Embryonic facial prominence (tissue), 1 donor: ENCODE measurements at regions not wholly inside any gene's neighbourhood (a gene's known extent, or its start where the extent isn't known, plus 50 kb on each side); places are given as distances from the start of the nearest gene placed in this dataset.

Source experiments
- DNase-seq: peaks from one replicate; pipeline ENCODE4 v3.0.0-alpha.2; 2016; ENCODE audit errors: extremely low spot score

DNA sequence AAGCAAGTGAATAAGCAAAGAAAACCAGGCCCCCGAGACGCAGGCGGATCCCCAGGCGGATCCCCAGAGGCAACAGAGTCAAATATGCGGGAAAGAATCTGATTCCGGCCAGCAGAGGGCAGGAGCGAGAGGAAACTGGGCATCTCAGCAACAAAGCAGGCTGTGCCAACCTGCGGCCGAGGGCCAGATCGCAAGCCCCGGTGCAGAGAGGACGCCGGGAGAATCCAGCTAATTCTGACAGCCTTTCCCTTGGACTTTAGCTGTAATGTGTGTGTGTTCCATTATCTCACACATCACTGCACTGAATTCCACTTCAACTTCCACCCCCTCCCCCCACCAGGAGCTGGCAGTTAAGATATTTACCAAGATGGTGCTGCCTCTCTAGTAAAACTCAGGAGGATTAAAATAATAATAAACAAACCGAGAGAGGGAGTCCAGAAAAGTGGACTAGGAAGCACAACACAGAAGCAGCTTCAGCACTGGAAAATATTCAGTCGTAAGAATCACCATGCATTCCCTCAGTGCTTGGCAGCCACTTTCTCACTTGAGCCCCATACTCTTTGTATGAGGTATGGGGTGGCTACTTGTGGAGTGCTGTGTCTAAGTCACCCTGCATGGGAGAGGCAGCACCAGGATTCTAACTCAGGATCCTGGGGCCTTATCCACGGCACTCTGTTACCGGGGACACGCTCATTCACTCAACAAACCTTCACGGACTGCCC, 66.2 kb upstream of the SNX9 start:
- DNase-seq, result peak; percentile 16

DNA sequence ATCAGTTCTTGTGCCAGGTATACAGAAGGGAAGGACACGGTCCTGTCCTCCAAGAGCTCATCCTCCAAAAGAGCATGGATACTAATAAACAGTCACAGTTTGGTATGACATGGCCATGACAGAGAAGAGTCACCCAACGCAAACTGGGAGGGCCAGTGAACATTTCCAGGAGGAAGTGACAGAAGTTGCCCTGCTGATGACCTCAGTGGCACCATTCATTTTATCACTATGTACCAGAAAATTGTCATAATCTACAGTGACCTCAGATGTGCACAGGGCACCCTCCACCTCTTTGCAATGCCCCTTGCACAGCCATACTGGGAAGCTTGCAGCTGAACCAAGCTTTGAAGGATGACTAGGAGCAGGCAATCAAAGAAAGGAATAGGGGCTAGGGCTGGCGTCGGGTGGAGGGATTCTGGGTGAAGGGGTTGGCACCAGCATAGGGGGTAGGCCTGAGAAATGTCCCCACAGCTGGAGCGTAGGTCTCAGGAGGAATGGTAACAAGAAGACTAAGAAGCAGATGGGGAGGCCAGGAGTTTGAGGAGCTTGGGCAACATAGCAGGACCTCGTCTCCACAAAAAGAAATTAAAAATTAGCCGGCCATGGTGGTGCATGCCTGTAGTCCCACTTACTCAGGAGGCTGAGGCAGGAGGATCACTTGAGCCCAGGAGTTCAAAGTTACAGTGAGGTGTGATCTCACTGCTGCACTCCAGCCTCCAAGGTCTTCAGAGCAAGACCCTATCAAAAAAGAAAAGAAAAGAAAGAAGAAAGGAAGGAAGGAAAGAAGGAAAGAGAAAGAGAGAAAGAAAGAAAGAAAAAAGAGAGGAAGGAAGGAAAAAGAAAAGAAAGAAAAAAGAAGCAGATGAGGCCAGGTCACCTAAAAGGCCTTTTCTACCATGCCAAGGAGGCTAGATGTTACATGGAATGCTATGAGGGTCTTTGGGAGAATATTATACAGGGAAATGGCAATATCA, 65.3 kb upstream of the SNX9 start:
- DNase-seq, result no peak

DNA sequence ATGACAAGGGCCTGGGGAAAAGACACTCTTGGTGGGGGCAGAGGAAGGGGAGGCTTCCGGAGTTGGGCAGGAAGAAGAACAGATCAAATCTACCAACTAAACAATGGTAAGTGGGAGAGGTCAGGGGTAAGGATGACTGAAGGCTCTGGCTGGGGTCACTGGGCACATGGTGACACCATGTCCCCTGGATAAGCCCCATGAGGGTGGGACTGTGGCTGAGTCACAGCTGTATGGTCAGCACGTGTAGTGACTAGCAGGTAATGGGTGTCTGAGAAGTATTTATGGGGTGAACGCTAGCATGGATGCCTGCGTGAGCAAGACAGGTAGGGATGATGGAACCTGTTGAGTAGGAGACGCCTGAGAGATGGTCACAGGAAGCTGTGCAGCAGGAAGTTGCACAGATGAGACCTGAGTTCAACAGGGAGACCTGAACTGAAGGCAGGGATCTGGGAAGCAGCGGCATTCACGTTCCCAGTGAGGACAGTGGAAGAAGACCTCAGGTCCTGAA, 64.5 kb upstream of the SNX9 start:
- DNase-seq, result no peak

DNA sequence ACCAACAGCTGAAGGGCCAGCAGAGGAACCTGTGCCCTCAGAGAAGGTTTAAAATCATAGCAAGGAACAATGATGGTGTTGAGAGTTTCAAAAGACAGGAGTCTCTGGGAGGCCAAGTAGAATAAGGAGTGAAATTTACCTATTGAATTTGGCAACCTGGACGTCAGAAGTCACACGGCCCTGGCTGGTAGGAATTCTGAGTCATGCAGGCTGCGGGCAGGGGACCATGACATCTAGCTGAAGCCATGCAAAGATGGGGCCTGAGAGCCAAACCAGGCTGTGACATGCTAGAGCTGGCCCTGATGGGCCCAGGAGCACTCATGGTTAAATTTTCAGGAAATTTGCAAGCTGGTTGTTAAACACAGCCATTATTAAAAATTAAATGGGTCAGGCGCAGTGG, 64.0 kb upstream of the SNX9 start:
- no peak for DNase-seq

DNA sequence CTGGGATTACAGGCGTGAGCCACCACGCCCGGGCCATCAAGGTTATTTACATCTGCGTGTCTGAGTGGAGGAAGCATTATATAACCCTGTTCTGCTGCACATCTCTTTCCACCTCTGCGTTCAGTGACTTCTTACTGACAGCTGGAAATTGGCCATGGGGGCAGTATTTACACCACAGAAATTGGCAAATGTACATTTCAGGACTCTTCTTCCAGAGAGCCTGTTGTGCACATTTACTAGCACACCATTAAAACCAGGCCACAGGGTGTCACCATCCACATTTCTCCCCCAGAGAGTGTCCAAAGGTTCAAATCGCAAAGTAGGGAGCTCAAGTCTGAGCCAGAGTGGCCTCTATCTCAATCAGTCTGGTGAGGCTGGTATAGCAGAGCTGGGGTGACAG, 62.9 kb upstream of the SNX9 start:
- DNase-seq, result no peak

DNA sequence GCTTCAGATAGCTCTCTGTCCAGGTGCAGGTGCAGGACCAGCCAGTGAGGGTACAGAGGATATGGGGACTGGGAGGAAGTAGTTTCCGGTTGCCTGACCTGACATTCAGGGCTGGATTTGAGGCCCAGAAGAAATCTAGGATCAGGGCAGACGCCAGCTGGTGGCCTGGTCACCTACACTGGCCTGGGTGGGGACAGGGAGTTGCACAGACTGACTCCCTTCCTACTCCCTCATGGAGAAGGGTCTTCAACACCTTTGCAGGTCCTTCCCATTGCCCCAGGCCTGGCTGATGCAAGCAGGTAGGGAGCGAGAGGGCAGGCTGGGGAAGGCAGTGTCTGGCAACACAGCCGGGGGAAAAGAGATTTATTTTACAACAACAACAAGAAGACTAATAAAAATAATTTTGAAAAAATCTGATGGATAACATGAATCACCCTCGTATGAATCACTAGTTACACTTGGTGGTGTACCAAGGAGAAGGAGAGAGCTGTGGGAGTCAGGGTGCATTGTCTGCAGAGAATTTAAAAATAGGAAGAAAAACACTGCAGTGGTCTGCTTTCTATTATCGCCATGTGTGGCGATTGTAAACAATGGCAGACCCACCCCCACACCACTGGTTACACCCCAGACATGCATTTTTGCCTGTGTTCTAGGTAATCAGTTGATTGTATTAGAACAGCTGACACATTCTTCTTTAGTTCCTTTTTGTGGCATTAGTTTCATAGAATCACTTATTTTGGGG, 62.3 kb upstream of the SNX9 start:
- DNase-seq, result no peak

DNA sequence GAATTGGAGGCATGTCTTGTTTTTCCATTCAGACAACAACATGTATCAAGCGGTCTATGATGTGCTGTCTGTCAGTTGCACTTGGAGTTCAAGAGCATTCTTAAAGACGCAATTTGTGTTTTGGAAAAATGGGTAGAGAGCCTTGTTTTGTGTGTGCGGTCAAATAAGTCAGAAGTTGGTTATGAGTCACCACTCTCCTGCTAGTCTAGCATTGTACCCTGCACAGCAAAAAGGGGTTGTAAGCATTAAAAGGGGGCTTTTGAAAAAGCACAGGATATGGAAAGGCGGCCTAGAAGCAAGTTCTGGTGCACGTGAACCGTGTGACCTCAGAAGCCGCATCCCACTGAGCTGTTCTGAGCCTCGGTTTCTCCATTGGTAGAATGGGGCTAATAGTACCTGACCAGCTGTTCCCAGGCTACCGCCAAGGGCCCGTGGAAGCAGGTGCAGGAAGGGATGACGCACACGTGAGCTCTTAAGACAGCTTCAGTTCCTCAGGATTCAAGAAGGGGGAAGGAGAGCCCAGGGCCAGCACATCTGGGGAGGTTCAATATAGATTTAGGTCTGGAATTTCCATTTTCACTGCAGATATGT, 61.6 kb upstream of the SNX9 start:
- DNase-seq, result no peak

DNA sequence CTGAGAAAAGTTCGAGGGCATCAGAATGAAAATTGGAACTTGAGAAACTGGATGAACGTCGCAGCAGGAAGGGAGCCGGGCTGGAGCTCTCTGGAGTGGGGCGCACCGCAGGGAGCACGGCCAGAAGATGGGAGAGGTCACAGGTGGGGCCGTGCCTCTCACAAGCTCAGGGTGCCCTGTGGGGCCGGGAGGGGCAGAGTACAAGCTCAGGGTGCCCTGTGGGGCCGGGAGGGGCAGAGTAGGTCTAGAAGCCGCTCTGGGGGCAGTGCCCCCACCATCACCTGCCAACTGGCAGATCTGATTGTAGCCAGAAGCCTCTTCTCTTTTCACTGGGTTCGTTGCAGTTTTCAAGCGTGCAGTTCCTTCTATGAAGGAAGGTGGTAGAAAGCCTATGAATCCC, 61.1 kb upstream of the SNX9 start:
- DNase-seq, result no peak

DNA sequence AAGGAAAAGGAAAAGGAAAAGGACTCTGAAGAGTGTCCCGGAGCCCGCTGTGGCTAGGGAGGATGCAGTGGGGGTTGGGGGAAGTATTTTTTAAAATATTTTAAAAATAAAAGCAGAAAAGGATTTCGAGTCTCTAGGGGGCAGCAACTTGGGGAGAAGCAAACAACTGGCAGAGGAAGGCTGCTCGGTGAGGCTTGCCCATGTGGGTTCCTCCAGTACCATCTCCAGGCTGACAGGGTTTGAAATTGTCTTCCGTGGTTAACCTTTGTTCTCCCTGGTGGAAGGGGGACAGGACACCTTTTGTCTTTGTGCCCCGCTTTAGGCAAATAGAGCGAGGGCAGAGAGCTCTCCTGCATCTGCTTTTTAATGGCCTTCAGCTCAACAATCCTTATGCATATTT, 60.4 kb upstream of the SNX9 start:
- no peak for DNase-seq

DNA sequence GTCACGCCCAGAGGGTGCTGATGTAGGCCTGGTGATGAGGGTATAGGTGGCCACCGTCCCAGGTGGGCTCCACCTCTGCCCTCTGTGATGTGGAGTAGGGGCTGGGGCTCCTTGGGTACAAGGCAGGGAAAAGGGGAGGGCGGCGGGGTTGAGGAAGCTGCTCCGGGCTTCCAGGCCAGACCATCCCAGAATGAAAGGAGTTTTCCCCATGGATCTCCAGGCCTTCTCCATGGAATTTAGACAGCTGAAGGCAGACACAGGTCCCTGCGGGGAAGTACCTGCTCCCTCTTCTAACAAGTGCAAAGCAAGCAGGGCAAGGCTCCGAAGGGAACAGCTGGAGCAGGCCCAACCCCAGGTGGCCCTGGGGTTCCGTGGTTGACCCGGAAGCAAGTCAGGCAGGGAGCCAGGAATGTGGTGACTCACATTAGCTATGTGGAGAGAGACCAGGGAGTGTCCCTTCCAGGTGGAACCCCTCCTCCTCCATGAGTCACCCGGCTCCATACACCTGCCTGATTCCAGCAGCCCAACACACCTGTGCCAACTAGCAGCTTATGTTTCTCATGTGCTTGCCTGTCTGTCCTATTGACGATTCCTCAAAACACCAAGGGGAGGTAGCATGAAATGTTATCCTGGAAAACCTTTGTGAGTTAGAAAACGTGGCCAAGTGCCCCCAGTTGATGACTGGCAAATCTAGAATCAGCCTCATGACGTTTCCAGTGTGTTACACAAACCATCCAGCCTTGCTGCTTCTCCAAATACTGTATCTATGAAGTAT, 59.7 kb upstream of the SNX9 start:
- peak; percentile 6 for DNase-seq

DNA sequence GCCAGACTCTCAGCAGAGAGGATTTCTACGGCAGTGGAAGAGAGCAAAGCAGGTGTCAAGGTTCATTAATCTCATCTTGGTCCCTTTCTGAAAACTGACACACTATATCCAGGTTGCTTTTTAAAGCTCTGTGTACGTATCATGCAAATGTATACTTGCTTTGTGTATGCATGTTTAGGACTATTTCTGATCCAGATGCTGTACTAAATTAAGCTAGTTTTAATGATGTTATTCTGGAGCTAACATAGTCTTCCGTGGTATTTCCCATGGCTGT, 59.2 kb upstream of the SNX9 start:
- DNase-seq, result no peak

DNA sequence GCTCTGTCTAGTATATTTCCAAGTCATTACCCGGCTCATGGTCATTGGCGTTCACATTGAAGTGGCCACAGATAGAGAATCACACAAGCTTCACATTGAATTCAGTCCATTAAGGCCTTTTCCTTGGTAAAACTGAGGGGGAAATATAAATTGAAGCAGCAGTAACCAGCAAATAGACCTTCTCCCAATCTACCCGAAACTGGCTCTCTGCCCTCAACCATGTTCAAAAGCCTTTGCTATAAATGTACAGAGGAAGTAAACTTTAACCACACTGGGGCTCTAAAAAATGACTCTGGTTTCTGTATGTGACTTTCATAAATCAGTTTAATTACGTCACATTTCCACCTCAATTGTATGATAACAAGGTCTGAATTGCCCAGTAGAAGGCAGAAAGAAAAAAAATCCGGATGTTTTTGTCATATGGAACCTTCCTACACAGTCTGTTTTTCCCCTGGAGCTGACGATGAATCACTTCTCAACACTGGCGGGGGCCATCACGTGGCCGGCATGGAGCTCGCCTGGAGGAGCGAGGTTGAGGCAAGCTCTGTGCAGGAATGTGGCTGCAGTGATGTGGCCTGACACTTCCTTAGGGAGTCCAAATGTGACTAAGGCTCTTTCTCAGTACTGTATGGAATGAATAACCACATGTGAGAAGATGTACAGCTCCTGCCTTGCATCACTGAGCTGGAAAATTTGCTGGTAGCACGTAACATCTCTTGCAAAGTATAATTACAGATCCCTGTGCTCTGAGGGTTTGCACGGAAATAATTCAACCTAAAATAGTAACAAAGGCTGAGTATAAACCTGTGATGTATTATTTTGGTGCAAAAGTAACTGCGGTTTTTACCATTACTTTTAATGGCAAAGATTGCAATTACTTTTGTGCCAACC, 58.6 kb upstream of the SNX9 start:
- no peak for DNase-seq

DNA sequence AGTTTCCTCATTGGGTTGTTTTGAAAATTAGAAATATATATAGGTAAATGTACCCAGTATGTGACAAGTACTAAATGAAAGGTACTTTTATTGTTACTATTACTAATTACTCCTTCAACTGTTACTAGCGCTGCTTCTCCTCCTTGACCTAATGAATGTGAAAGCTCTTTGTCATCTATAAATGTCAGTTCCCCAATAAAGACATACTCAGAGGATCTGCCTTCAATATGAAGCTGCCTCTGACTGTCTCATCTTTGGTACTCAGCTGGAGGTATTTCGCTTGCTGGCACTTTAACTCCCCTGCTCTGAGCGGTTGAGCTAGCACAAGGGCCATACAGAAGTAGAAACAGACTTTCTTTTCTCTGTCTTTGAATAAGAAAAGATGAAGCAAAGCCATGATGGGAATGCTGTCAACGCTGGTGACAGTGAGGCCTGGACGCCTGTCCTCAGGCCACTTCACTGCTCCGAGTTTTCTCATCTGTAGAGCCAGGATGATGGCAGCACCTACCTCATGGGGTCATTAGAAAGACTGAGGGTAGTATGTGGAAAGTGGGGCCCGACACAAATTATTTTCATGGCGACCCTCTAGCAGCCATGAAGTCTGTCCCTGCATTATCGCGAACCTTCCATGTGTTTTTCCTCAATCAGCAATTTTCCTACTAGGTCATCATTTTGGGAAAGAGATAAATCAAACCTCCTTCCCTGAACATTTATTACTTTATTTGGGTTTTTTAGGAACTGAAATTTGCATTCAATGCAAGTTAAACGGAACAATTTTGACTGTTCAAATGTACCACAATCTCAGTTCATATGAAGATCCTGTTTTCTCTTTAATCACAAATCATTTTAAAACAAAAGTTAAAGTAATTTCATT, 55.9 kb upstream of the SNX9 start:
- DNase-seq, result no peak

DNA sequence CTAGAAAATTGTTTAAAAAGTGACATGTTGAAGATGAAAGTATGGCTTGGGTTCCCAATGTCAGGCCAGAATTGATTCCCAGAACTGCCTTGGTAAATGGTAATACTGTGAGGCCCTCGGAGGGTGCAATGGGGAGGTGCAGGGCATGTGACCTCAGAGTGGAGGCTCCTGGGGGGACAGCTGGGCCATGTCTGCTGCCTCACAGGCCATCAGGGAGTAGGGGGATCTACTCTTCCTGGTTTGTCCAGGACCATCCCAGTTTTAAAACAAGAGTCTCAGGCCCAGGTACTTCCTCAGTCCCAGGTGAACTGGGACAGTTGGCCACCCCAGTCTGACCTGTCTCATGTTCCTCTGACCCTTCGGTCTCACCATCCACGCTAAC, 55.3 kb upstream of the SNX9 start:
- no peak for DNase-seq

DNA sequence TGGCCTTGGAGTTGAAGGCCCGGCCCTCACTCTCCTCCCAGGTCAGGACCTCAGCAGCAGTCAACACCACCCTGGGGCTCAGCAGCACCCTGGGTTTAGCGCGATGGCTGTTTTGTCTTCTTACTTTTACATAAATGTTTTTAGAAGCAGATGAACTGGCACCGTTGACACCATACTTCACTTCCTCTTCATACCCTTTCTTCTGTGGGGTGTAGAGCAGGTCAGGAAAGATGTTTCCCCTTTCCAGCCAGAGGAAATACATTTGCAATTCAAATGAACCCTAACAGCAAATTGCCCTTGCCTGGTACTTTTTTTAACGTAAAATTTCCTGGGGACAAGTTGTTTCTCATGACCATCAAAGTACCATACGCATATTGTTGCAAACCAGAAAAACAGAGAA, 54.7 kb upstream of the SNX9 start:
- no peak for DNase-seq

DNA sequence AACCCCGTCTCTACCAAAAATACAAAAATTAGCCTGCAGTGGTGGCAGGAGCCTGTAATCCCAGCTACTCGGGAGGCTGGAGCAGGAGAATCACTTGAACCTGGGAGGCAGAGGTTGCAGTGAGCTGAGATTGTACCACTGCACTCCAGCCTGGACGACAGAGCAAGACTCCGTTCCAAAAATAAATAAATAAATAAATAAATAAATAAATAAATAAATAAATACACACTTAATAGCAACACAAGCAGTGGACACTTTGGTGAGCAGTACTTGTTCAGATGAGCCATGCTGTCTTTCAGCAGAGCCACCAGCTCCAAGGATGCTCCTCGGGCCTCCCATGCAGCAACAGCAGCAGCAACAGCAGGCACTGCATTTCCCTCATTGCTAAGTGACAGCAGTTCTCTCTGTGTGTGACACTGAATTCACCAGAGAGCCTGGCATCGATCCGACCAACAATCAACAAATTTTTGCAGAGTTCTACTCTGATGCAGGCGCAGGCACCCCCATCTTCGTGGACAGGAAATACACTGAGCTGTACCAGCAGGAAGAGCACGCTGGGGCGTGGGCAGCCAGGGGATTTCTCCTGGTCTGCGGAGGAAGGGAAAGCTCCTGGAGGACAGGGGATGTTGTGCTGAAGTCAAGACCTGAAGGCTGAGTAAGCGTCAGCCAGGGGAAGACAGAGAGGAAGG, 54.0 kb upstream of the SNX9 start:
- DNase-seq, result no peak

DNA sequence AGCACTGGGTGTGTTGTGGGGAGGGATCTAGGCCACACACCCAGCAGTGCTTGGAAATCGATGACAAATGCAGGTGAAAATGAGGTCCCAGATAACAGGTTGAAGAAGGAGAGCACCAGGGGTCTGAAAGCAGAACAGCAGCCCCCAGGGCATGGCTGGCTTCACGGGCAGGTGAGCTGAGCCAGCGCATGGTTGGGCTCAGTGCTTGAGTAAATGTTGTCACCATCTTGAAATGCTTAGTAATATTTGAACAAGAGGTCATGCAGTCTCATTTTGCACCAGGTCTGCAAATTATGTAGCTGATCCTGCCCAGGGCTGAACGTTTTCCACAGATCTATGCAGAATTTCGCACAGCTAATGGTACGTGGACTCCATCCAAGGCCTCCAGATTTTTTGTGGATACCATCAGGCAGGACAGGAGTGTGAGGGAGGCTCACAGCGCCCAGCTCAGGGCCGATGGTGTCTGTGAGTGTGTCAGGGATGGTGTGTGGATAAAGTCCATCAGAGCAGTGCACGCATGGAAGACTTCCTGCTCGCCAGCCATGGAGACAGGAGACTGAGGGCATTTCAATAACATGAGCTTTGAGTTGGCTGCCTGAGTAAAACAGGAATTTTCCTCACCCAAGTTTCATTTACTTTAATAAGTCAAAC, 53.1 kb upstream of the SNX9 start:
- no peak for DNase-seq

DNA sequence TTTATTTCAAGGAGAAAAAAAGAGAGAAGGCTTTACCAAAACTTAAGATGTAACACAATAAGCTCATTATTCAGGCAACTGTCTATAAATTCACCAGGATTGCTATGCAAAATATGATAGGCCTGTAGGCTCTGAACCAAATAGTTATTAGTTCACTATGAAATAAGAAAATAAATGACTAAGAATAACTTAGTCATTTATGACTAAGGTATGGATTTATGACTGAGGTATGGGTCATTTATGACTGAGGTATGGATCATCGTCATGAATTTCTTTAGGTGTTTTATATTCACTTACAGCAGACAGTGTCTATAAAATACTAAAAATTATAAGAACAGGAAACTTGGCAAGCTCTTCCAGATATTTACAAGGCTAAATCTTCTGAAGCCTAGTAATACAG, 52.1 kb upstream of the SNX9 start:
- no peak for DNase-seq
